AML-193 (cell line): ENCODE measurements at regions not wholly inside any gene's neighbourhood (a gene's known extent, or its start where the extent isn't known, plus 50 kb on each side); places are given as distances from the start of the nearest gene placed in this dataset.
"Not testable (repeated sequence)": the region's sequence is repeated elsewhere in the genome, so short reads cannot be mapped to it uniquely, and the experiment has no call there.

Experiments
- DNase-seq, 2 experiments: peaks; one replicate each; lab custom pipeline; 2025; lab: John Stamatoyannopoulos, UW

DNA sequence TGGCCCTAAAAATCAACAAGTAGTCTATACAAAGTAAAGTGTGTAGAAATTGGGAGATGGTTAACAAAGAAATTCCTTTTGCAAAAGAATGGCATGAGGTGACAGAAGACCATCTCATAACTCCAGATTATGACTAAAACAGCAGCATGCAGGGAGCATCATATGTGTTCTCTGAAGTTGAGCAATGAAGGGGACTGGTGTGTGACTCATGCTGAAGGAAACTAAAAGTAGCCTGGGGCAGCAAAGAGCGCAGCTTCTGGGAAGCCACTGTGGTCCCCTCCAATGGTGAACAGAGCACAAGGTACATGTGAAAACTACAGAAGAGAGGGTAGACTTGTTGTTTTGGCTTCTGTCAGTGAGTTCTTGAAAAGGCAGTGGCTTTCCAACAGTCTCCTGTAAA lies 133.4 kb downstream of the MACC1 start:
- peak; percentile 45 to 50 for DNase-seq

GRCh38 chr7:20079080-20079479 lies 138.1 kb downstream of the MACC1 start:
- no peak for DNase-seq

DNA sequence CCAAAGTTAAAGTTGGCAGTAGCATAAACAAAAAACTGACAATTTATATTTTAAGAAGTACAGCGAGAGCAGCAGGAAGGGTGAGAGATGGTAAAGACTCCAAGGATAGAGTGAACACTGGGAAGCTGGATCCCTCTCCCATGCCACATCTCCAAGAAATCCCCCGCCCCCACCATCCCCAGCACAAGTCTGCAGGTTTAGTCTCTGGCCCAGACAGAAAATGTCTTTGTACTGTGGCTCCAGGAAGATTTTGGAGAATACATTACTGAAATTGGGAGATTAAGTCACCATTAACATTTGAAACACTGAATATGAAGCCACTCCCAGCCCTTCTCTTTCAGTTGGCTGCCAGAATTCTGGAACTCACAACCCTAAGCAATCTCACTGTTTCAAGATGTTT lies 140.3 kb downstream of the MACC1 start:
- DNase-seq, result no peak

- no peak for DNase-seq
Observed at GRCh38 chr7:20075992-20076820, 141.0 kb downstream of the MACC1 start.

DNA sequence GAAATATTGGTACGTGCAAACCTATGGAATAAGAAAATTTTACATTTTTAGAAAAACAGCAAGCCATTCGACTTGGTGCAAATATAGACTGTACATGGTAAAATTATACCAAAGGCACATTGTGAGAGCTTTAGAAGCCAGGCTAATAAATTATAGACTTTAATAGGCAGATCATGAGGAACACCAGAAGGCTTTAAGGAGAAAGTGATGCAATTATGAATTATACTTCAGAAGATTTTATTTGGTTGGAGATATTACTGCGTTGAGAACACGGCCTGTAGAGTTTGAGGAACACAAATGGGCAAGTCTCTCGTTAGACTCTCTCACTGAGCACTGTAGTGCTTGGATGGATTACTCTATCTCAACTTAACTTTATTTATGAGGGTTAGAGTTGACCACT lies 141.7 kb downstream of the MACC1 start:
- no peak for DNase-seq

- DNase-seq, result not testable (repeated sequence)
Observed at GRCh38 chr7:20068004-20068403, 149.2 kb downstream of the MACC1 start.

GRCh38 chr7:20064974-20065862 lies 152.0 kb downstream of the MACC1 start:
- DNase-seq, result no peak

DNA sequence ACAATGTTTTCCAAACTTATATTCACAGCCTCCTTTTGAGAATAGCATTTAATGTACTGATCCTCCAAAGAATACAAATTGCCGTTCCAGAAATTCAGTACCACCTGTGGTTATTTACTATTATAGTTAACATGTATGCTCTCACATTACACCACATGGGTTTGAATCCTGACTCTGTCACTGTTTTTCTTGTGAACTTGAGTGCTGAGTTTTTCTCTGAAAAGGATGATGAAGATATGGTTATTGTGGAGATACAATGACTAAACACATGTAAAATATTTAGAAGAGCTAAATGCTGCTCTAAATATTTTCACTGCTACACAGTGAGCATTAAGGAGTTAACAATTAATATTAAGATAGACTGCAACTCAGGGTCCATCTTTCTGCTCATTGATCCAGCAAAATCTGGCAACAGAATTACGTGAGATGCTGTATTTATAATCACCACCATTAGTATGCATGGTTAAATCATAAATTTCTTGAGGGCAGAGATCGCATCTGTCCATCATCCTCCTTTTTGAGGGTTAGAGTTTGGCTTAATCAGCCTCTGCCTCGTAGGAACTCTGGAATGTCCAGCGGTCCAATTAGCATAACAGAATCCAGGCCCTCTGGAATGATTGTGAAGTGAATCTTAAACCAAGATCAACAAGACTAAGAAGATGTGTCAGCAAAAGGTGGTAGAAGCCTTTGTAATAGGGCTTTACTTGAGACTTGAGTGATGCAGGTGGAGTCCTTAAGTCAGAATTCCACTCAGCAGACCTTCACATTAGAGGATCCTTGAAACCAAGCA lies 152.8 kb downstream of the MACC1 start:
- DNase-seq, result no peak

DNA sequence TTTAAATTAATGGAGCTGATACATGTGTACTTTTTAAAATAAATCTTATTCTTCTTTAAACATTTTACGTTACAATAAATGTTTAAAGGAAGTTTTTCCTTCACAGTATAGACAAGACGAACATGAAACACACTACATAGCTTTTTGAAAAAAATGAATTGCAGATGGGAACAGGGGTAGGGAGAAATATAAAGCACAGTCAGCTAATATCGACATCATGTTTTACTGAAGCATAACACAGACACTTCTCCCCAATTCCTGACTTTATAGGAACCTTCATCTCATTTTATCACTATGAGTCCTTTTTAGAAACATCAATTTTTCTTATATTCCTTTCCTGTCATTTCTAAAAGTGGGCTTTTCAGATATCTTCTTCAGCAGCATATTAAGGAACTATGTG lies 153.5 kb downstream of the MACC1 start:
- no peak for DNase-seq

DNA sequence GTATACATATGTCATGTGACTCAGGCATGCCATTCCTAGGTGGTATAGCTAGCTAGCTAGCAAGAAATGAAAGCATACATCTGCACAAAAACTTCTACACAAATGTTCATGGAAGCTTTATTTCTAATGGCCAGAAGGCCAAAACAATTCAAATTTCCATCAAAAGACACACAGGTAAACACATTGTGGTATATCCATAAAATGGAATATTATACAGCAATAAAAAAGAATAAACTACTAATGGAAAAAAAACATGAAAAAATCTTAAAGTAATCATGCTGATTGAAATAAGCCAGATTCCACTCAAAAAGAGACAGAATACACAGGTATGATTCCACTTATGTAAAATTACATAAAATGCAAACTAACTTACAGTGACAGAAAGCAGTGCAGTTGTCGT lies 154.3 kb downstream of the MACC1 start:
- DNase-seq, result no peak

- no peak for DNase-seq
Observed at GRCh38 chr7:20053334-20054104, 163.7 kb downstream of the MACC1 start.

GRCh38 chr7:20050241-20050966 lies 166.8 kb downstream of the MACC1 start:
- no peak for DNase-seq

- no peak for DNase-seq
Observed at GRCh38 chr7:20038676-20039075, 178.5 kb downstream of the MACC1 start.

GRCh38 chr7:20035279-20035875 lies 181.8 kb downstream of the MACC1 start:
- no peak for DNase-seq

- DNase-seq, result no peak
Observed at GRCh38 chr7:20033621-20034400, 183.4 kb downstream of the MACC1 start.

DNA sequence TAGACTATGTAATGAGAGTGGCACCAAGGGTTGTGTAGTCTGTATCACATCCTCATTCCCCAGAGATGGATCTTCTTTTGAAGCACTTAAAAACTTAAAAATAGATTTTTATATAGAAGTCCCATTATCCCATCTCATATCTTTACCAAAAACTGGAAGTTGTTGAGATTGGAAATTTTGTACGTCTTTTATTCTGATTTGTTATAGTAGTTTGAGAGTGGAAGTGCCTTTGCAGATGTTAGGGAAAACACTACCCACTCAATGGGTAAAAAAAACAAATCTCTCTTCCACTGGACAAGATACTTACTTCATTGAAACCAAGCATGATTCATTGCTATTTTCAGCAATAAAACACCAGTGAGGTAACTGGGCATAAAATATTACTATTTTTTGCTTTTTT lies 184.4 kb downstream of the MACC1 start:
- DNase-seq, result no peak

- no peak for DNase-seq
Observed at GRCh38 chr7:20030915-20031362, 186.2 kb downstream of the MACC1 start.

GRCh38 chr7:20030417-20030816 lies 186.8 kb downstream of the MACC1 start:
- no peak for DNase-seq

GRCh38 chr7:20026762-20027161 lies 190.4 kb downstream of the MACC1 start:
- no peak for DNase-seq

DNA sequence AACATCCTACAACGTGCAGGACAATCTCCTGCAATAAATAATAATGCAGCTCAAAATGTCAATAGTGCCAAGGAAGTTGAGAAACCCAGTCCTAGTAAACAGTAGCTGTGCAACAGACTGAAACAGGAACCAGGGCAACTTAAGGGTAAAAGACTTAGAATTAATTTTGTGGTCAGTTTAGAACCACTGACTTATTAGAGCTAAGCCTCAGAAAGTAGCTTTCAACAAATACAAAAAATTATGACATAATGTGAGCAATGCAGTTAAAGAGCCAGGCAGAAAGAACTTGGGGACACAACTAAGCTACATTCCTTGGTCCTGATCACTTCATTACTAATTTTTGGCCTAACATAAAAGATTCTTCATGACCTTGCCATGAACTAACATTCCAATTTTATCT lies 195.4 kb downstream of the MACC1 start:
- DNase-seq, result peak; percentile 88 to 95
